ENCODE measurements at regions not wholly inside any gene's neighbourhood (a gene's known extent, or its start where the extent isn't known, plus 50 kb on each side); places are given as distances from the start of the nearest gene placed in this dataset.
"Not testable (repeated sequence)": the region's sequence is repeated elsewhere in the genome, so short reads cannot be mapped to it uniquely, and the experiment has no call there.

GRCh38 chr21:14321042-14321441 lies 61.9 kb downstream of the HSPA13 start:
- Mint-ChIP-seq H3K9me3 (no peaks in the 10 kb centered on the region), H3K36me3 (no peaks in the 10 kb centered on the region), H3K27me3 (peaks cover 37% of the 10 kb centered on the region), H3K27ac (no peak overlapping the region), H3K4me3 (no peak overlapping the region), H3K4me1 (no peaks in the 10 kb centered on the region)
- no peak for ATAC-seq

GRCh38 chr21:14319805-14320204 lies 63.1 kb downstream of the HSPA13 start:
- H3K4me3 Mint-ChIP-seq: no peak overlapping the region
- no peaks in the 10 kb centered on the region for H3K36me3 Mint-ChIP-seq
- no peak overlapping the region for H3K27ac Mint-ChIP-seq
- H3K27me3 Mint-ChIP-seq: peaks cover 34% of the 10 kb centered on the region
- no peaks in the 10 kb centered on the region for H3K9me3 Mint-ChIP-seq
- peak; percentile 59 for ATAC-seq
- H3K4me1 Mint-ChIP-seq: no peaks in the 10 kb centered on the region

DNA sequence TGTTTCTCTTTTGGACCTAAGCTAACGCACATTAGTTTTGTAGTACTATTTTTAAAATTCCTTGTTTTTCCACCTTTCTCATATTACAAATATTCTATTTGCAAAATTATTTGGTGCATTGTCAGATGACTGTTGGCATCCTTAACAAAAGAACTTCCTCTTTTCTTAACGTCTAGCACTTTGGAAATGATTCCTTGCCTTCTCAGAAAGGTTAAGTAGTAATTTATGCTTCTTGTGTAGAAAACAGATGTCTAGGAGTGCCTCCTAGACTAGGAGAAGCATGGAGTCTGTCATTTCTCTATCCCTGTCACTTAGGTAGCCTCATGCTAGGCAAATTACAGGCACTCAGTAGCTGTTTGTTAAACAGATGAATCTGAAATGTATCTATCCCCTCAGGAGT lies 64.4 kb downstream of the HSPA13 start:
- H3K4me1 Mint-ChIP-seq: no peaks in the 10 kb centered on the region
- no peak overlapping the region for H3K27ac Mint-ChIP-seq
- peaks cover 28% of the 10 kb centered on the region for H3K27me3 Mint-ChIP-seq
- no peak overlapping the region for H3K4me3 Mint-ChIP-seq
- H3K9me3 Mint-ChIP-seq: no peaks in the 10 kb centered on the region
- no peak for ATAC-seq
- H3K36me3 Mint-ChIP-seq: no peaks in the 10 kb centered on the region

- H3K4me1 Mint-ChIP-seq: no peaks in the 10 kb centered on the region
- H3K4me3 Mint-ChIP-seq: no peak overlapping the region
- no peaks in the 10 kb centered on the region for H3K36me3 Mint-ChIP-seq
- peaks cover 26% of the 10 kb centered on the region for H3K27me3 Mint-ChIP-seq
- H3K9me3 Mint-ChIP-seq: no peaks in the 10 kb centered on the region
- no peak overlapping the region for H3K27ac Mint-ChIP-seq
- no peak for ATAC-seq
Observed at GRCh38 chr21:14317507-14317906, 65.4 kb downstream of the HSPA13 start.

DNA sequence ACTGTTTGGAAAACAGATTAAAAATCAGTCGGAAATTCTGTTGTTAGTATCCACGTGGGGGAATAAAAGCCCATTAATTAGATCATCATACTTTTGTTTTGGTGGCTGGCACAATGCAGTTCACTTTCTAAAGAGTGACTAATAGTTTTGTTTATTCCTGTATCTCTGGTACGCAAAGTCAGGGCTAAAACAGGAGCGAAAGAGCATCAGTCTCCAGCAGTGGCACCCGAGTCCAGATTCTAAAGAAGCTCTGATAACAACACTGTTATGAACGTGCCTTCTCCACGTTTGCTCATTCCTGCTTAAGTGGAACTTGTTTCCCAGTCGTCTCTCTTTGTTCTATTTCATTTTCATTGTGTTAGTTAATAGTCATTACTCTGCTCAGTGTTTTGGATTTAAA lies 69.6 kb downstream of the HSPA13 start:
- H3K27me3 Mint-ChIP-seq: peaks cover 26% of the 10 kb centered on the region
- H3K36me3 Mint-ChIP-seq: no peaks in the 10 kb centered on the region

GRCh38 chr21:14312871-14313270 lies 70.1 kb downstream of the HSPA13 start:
- peaks cover 7% of the 10 kb centered on the region for H3K4me1 Mint-ChIP-seq
- peaks cover 26% of the 10 kb centered on the region for H3K27me3 Mint-ChIP-seq
- no peak overlapping the region for H3K27ac Mint-ChIP-seq
- ATAC-seq: no peak
- H3K9me3 Mint-ChIP-seq: no peaks in the 10 kb centered on the region
- H3K4me3 Mint-ChIP-seq: no peak overlapping the region
- H3K36me3 Mint-ChIP-seq: no peaks in the 10 kb centered on the region

More for the DNA sequence above, 69.6 kb downstream of the HSPA13 start:
- Mint-ChIP-seq H3K9me3 (no peaks in the 10 kb centered on the region), H3K4me3 (no peak overlapping the region), H3K27ac (no peak overlapping the region), H3K4me1 (peaks cover 4% of the 10 kb centered on the region)
- no peak for ATAC-seq

- ATAC-seq: no peak
Observed at GRCh38 chr21:14308234-14308633, 74.7 kb downstream of the HSPA13 start.

GRCh38 chr21:14306126-14306907 lies 76.6 kb downstream of the HSPA13 start:
- ATAC-seq: no peak
- no peak overlapping the region for H3K27ac Mint-ChIP-seq
- H3K36me3 Mint-ChIP-seq: no peaks in the 10 kb centered on the region
- H3K27me3 Mint-ChIP-seq: peaks cover 8% of the 10 kb centered on the region
- H3K4me3 Mint-ChIP-seq: no peak overlapping the region
- H3K9me3 Mint-ChIP-seq: no peaks in the 10 kb centered on the region
- H3K4me1 Mint-ChIP-seq: peaks cover 7% of the 10 kb centered on the region

More at GRCh38 chr21:14308234-14308633, 74.7 kb downstream of the HSPA13 start:
- Mint-ChIP-seq H3K36me3 (no peaks in the 10 kb centered on the region), H3K27ac (no peak overlapping the region), H3K4me1 (peaks cover 7% of the 10 kb centered on the region), H3K4me3 (no peak overlapping the region), H3K9me3 (no peaks in the 10 kb centered on the region), H3K27me3 (peaks cover 8% of the 10 kb centered on the region)

DNA sequence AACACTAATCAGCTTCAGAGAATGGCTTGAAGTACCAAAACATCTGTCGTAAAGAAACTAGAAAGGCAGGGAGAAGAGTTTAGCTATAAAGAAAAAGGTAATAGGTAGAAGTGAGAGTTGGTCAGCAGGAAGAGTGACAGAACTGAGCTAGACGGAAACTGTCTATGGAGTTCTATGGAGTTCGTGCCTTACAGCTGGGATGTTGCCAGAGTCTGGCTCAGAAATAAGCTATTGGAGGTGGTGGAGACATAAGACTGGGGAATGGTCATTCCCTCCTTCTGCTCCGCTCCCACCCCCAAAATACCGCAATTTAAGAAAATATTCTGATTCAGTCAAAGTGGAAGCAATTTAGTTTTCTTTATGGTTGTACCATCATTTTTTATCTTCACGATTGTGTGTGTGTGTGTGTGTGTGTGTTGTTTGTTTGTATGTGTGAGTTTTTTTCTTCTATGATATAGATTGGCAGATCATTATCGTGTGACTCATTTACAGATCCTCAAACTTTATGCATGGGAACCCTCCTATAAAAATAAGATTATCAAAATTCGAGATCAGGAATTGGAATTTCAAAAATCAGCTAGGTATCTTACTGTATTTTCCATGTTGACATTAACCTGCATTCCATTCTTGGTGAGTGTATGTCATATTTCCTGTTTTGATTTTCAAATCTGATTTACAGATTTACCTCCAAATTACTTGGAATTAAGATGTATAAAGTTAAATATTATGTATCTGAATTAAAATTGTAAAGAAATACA lies 79.0 kb downstream of the HSPA13 start:
- H3K9me3 Mint-ChIP-seq: no peaks in the 10 kb centered on the region
- H3K27me3 Mint-ChIP-seq: no peaks in the 10 kb centered on the region
- H3K4me3 Mint-ChIP-seq: no peak overlapping the region
- peaks cover 7% of the 10 kb centered on the region for H3K4me1 Mint-ChIP-seq
- no peaks in the 10 kb centered on the region for H3K36me3 Mint-ChIP-seq
- H3K27ac Mint-ChIP-seq: no peak overlapping the region
- ATAC-seq: no peak

- Mint-ChIP-seq H3K27ac (no peak overlapping the region), H3K4me1 (no peaks in the 10 kb centered on the region), H3K9me3 (peaks cover 2% of the 10 kb centered on the region), H3K4me3 (no peak overlapping the region), H3K36me3 (no peaks in the 10 kb centered on the region), H3K27me3 (no peaks in the 10 kb centered on the region)
- no peak for ATAC-seq
Observed at GRCh38 chr21:14300074-14300473, 82.9 kb downstream of the HSPA13 start.

GRCh38 chr21:14290576-14290975 lies 74.6 kb downstream of the RBM11 start:
- Mint-ChIP-seq H3K4me1 (no peaks in the 10 kb centered on the region), H3K9me3 (peaks cover 5% of the 10 kb centered on the region), H3K27ac (no peak overlapping the region), H3K4me3 (no peak overlapping the region), H3K36me3 (no peaks in the 10 kb centered on the region), H3K27me3 (no peaks in the 10 kb centered on the region)
- no peak for ATAC-seq

DNA sequence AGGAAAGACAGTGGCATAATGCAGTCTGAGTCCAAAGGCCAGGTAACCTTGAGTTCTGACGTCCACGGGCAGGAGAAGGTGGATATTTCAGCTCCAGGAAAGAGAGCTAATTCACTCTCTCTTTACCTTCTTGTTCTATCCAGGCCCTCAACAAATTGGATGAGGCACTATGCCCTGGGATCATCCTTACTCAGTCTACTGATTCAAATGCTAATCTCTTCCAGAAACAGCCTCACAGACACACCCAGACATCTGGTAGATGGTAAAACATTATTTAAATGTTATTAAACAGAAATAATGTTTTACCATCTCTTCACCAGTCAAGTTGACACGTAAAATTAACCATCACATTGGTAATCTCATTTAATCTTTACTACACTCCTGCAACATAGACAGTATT lies 73.0 kb downstream of the RBM11 start:
- no peak for ATAC-seq
- H3K27ac Mint-ChIP-seq: no peak overlapping the region
- H3K9me3 Mint-ChIP-seq: no peaks in the 10 kb centered on the region
- no peaks in the 10 kb centered on the region for H3K4me1 Mint-ChIP-seq
- H3K36me3 Mint-ChIP-seq: no peaks in the 10 kb centered on the region
- no peak overlapping the region for H3K4me3 Mint-ChIP-seq
- H3K27me3 Mint-ChIP-seq: no peaks in the 10 kb centered on the region

DNA sequence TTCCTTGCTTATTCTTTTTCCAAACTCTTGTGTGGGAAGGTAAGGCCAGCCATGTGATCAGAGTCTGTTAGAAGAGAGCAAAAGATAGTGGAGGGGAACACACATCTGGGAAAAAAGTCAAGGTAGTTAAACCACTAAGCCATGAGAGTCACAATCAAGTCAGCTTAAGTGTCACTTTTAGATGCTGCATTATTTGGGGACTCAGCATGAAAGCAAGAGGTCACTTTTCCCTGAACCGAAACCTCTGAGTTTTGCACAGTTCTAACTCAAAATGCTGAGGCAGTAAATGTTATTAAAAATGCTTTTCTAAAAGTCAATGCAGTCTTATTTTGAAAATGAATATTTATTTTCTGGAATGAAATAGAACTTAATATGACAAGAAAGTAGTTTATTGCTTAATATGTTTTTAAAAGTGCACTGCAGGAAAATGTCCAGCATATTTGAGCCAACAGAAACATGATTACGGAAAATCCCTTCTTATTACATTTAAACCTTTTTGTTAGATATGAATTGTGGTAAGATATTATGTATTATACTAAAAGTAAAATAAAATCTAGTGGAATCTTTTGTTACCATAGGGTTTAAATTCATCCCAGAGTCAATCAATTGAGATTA lies 69.3 kb downstream of the RBM11 start:
- no peak for ATAC-seq
- Mint-ChIP-seq H3K4me3 (no peak overlapping the region), H3K4me1 (peaks cover 8% of the 10 kb centered on the region)

DNA sequence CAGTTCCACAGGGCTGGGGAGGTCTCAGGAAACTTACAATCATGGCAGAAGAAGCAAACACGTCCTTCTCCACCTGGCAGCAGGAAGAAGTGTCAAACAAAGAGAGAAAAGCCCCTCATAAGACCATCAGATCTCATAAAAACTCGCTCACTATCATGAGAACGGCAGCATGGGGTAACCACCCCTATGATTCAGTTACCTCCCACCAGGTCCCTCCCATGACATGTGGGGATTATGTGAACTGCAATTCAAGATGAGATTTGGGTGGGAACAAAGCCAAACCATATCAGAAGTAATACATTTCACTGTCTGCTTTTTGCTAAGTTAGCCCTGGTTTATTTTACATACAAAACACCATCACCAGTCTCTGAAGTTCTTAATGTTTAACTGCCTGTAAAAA lies 68.5 kb downstream of the RBM11 start:
- Mint-ChIP-seq H3K4me3 (no peak overlapping the region), H3K4me1 (peaks cover 8% of the 10 kb centered on the region), H3K27ac (no peak overlapping the region), H3K9me3 (no peaks in the 10 kb centered on the region), H3K36me3 (no peaks in the 10 kb centered on the region), H3K27me3 (peaks cover 9% of the 10 kb centered on the region)
- ATAC-seq: no peak

More for the DNA sequence above, 69.3 kb downstream of the RBM11 start:
- Mint-ChIP-seq H3K9me3 (no peaks in the 10 kb centered on the region), H3K27ac (no peak overlapping the region), H3K36me3 (no peaks in the 10 kb centered on the region), H3K27me3 (peaks cover 9% of the 10 kb centered on the region)

DNA sequence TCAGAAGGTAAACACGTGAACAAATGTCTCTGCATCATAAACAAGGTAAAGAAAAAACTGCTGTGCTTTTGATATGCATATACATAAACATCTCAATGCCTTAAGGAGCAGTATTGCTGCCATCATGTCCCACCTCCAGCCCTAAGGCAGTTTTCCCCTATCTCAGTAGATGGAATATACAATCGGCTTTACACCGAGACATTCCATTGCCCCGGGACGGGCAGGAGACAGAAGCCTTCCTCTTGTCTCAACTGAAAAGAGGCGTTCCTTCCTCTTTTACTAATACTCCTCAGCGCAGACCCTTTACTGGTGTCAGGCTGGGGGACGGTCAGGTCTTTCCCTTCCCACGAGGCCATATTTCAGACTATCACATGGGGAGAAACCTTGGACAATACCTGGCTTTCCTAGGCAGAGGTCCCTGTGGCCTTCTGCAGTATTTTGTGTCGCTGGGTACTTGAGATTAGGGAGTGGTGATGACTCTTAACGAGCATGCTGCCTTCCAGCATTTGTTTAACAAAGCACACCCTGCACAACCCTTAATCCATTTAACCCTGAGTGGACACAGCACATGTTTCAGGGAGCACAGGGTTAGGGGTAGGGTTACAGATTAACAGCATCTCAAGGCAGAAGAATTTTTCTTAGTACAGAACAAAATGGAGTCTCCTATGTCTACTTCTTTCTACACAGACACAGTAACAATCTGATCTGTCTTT lies 65.4 kb downstream of the RBM11 start:
- not testable (repeated sequence) for H3K4me1 Mint-ChIP-seq, H3K27ac Mint-ChIP-seq, ATAC-seq, H3K9me3 Mint-ChIP-seq, H3K27me3 Mint-ChIP-seq, H3K36me3 Mint-ChIP-seq, H3K4me3 Mint-ChIP-seq
